HEK293T (cell line): ENCODE measurements at regions not wholly inside any gene's neighbourhood (a gene's known extent, or its start where the extent isn't known, plus 50 kb on each side); places are given as distances from the start of the nearest gene placed in this dataset.

Experiments used
- ARNT ChIP-seq: fragments of 450-650 bp; IDR thresholded peaks from 2 replicates; pipeline ENCODE4 v1.6.1; 2017; ENCODE audit warnings: mild to moderate bottlenecking
- BHLHE40 ChIP-seq: fragments of 450-650 bp; IDR thresholded peaks from 2 replicates; pipeline ENCODE4 v1.6.1; 2016; ENCODE audit warnings: mild to moderate bottlenecking, moderate library complexity, borderline replicate concordance
- CTBP1 ChIP-seq: fragments of 450-650 bp; IDR thresholded peaks from 2 replicates; pipeline ENCODE4 v1.6.1; 2016; ENCODE audit warnings: borderline replicate concordance
- ELF4 ChIP-seq: fragments of 450-650 bp; IDR thresholded peaks from 2 replicates; pipeline ENCODE4 v1.6.1; 2017; ENCODE audit warnings: antibody characterized with exemption
- FOXA1 ChIP-seq: fragments of 450-650 bp; IDR thresholded peaks from 2 replicates; pipeline ENCODE4 v1.6.1; 2016; ENCODE audit warnings: mild to moderate bottlenecking
- FOXK2 ChIP-seq: fragments of 450-650 bp; IDR thresholded peaks from 2 replicates; pipeline ENCODE4 v1.6.1; 2016; ENCODE audit warnings: mild to moderate bottlenecking
- FOXM1 ChIP-seq: fragments of 450-650 bp; IDR thresholded peaks from 2 replicates; pipeline ENCODE4 v1.6.1; 2017; ENCODE audit warnings: mild to moderate bottlenecking, borderline replicate concordance
- HDGF ChIP-seq: fragments of 450-650 bp; IDR thresholded peaks from 2 replicates; pipeline ENCODE4 v1.6.1; 2017; ENCODE audit warnings: antibody characterized with exemption, borderline replicate concordance
- L3MBTL2 ChIP-seq: fragments of 450-650 bp; conservative IDR thresholded peaks from 2 replicates; pipeline ENCODE4 v1.6.1; 2016; ENCODE audit warnings: mild to moderate bottlenecking
- PKNOX1 ChIP-seq: fragments of 450-650 bp; IDR thresholded peaks from 2 replicates; pipeline ENCODE4 v1.6.1; 2016
- SP1 ChIP-seq: fragments of 450-650 bp; IDR thresholded peaks from 2 replicates; pipeline ENCODE4 v1.6.1; 2017
- SUZ12 ChIP-seq: fragments of 450-650 bp; IDR thresholded peaks from 2 replicates; pipeline ENCODE4 v1.6.1; 2016; ENCODE audit warnings: mild to moderate bottlenecking
- TARDBP ChIP-seq: fragments of 450-650 bp; IDR thresholded peaks from 2 replicates; pipeline ENCODE4 v1.6.1; 2016
- ZNF384 ChIP-seq: fragments of 450-650 bp; IDR thresholded peaks from 2 replicates; pipeline ENCODE4 v1.6.1; 2016

DNA sequence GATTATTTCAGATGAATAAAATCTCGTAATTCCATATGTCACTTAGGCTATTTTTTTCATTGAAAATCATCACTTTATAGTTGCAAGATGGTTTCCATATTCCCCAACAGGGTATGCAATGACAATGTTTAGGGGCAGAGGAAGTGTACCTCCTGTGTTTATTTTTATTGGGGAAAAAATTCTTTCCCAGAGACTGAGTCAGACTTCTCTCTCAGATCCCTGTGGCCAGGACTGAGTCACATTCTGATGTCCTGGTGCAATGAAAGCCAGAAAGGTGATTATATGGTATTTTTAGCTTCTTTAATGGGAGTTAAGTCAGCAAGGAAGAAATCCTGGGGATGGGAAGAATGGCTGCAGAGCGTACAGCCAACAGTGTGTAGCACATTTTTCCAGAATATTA lies 196.9 kb upstream of the ALG10 start:
- TF ChIP-seq CTBP1: no peak
- no peak for TF ChIP-seq SP1
- no peak for TF ChIP-seq SUZ12
- no peak for TF ChIP-seq ELF4
- no peak for TF ChIP-seq FOXK2
- no peak for TF ChIP-seq TARDBP
- no peak for TF ChIP-seq BHLHE40
- TF ChIP-seq L3MBTL2: no peak
- no peak for TF ChIP-seq FOXA1
- TF ChIP-seq FOXM1: no peak
- TF ChIP-seq ZNF384: no peak
- no peak for TF ChIP-seq ARNT
- no peak for TF ChIP-seq HDGF
- TF ChIP-seq PKNOX1: no peak
